ENCODE measurements at regions not wholly inside any gene's neighbourhood (a gene's known extent, or its start where the extent isn't known, plus 50 kb on each side); places are given as distances from the start of the nearest gene placed in this dataset.

- no peaks in the 10 kb centered on the region for H3K79me2 ChIP-seq (ENCODE audit: insufficient read depth, low read length)
- no peak overlapping the region for H3K4ac ChIP-seq (ENCODE audit: low read depth, low read length)
- WGBS (ENCODE audit: extremely low coverage, insufficient read length, low lambda C conversion rate), result no CpG with 5 or more reads among the region's 6 CpGs
- Mint-ChIP-seq H3K4me3 (no peak overlapping the region), H3K27ac (no peak overlapping the region), H3K36me3 (ENCODE audit: insufficient read depth in 1 of 3, low read depth in 3 of 3) (peaks cover 2 to 16% (median 12%) of the 10 kb centered on the region in 3 experiments; a peak in 5 of 7 replicates), H3K9me3 (no peaks in the 10 kb centered on the region; a peak in 1 of 5 replicates), H3K27me3 (ENCODE audit: low read depth) (no peaks in the 10 kb centered on the region), H3K4me1 (peaks cover under 1 to 4% of the 10 kb centered on the region in 2 experiments)
- DNase-seq, result no peak
- H3K4me2 ChIP-seq (ENCODE audit: insufficient read depth, insufficient read length, low read length), result no peak overlapping the region
- no peak overlapping the region for H4K91ac ChIP-seq (ENCODE audit: insufficient read length, low read depth, low read length)
- no peak overlapping the region for H2BK120ac ChIP-seq (ENCODE audit: low read depth, low read length, poor library complexity, severe bottlenecking)
- no peak overlapping the region for H2AFZ ChIP-seq (ENCODE audit: low read length)
- no peak overlapping the region for H3K14ac ChIP-seq (ENCODE audit: insufficient read depth, low read length)
- H4K20me1 ChIP-seq (ENCODE audit: control insufficient read depth, insufficient read depth, insufficient read length), result no peaks in the 10 kb centered on the region
- no peaks in the 10 kb centered on the region for H3K9me3 ChIP-seq (ENCODE audit: control insufficient read depth, low read depth, low read length)
- H4K5ac ChIP-seq (ENCODE audit: insufficient read length, low read depth, low read length), result no peak overlapping the region
- no peak overlapping the region for H3K9ac ChIP-seq (ENCODE audit: extremely low read depth, insufficient read length, low read length)
- no peak overlapping the region for H2BK15ac ChIP-seq (ENCODE audit: low read depth, low read length)
- H3K23ac ChIP-seq (ENCODE audit: insufficient read length, low read depth, low read length), result no peak overlapping the region
- no peak overlapping the region for H2AK5ac ChIP-seq (ENCODE audit: insufficient read length, low read length)
- H2BK12ac ChIP-seq (ENCODE audit: insufficient read length, low read depth, low read length), result no peak overlapping the region
- H4K8ac ChIP-seq (replicated peaks; ENCODE audit: insufficient read length, low read depth, low read length), result no peak overlapping the region
- H3K18ac ChIP-seq (ENCODE audit: insufficient read length, low read depth, low read length), result no peak overlapping the region
- no peaks in the 10 kb centered on the region for H3K27me3 ChIP-seq (ENCODE audit: insufficient read depth, low read length)
- no peaks in the 10 kb centered on the region for H3K4me1 ChIP-seq (ENCODE audit: insufficient read depth, low read length)
- no peak overlapping the region for H3T11ph ChIP-seq (ENCODE audit: low read length)
- no peaks in the 10 kb centered on the region for H3K23me2 ChIP-seq (ENCODE audit: insufficient read length, low read depth, low read length, poor library complexity, severe bottlenecking)
- H2BK5ac ChIP-seq (ENCODE audit: insufficient read length, low read length), result no peak overlapping the region
- no peak for TF ChIP-seq CTCF (conservative IDR thresholded peaks at IDR 0.05)
- no peak overlapping the region for H3K56ac ChIP-seq (ENCODE audit: insufficient read length, low read depth, low read length)
- H2BK20ac ChIP-seq (ENCODE audit: low read depth, low read length, poor library complexity, severe bottlenecking), result no peak overlapping the region
- H3K27ac ChIP-seq (ENCODE audit: insufficient read length, low read depth, low read length), result no peak overlapping the region
- H3K79me1 ChIP-seq (ENCODE audit: insufficient read depth, low read depth, low read length, poor library complexity, severe bottlenecking), result no peaks in the 10 kb centered on the region
Observed at GRCh38 chr6:144576871-144577270, 291.7 kb downstream of the UTRN start.

Data from H9 (cell line).